ENCODE measurements at regions not wholly inside any gene's neighbourhood (a gene's known extent, or its start where the extent isn't known, plus 50 kb on each side); places are given as distances from the start of the nearest gene placed in this dataset.

GRCh38 chr12:125720961-125721360, 655.7 kb downstream of the AACS start:
- no peak for TF ChIP-seq CTCF (IDR thresholded peaks at IDR 0.05)
- TF ChIP-seq POLR2A (IDR thresholded peaks at IDR 0.05) = no peak

Measured in adrenal gland (tissue), 5 donors.